ENCODE measurements at regions not wholly inside any gene's neighbourhood (a gene's known extent, or its start where the extent isn't known, plus 50 kb on each side); places are given as distances from the start of the nearest gene placed in this dataset.
A peak's percentile ranks its signal among the peaks of the same experiment; 100 is the strongest.

GRCh38 chr11:36746886-36747710 lies 149.1 kb upstream of the RAG2 start:
- TF ChIP-seq POLR2A (IDR thresholded peaks at IDR 0.05) = no peak
- TF ChIP-seq CTCF (IDR thresholded peaks at IDR 0.05) = peak; percentile 57 to 83 (median 75)
- no peak for TF ChIP-seq EP300 (IDR thresholded peaks at IDR 0.05)

Measured in ovary (tissue), 3 donors.